HG02678 (cell line): ENCODE measurements at regions not wholly inside any gene's neighbourhood (a gene's known extent, or its start where the extent isn't known, plus 50 kb on each side); places are given as distances from the start of the nearest gene placed in this dataset.

ENCODE experiments used
- ATAC-seq: cut with Tn5 transposase; IDR thresholded peaks from one replicate; pipeline ENCODE4 v1.9.1; 2021; ENCODE audit warnings: mild to moderate bottlenecking, moderate library complexity; ENCODE audit not compliant: unreplicated experiment

DNA sequence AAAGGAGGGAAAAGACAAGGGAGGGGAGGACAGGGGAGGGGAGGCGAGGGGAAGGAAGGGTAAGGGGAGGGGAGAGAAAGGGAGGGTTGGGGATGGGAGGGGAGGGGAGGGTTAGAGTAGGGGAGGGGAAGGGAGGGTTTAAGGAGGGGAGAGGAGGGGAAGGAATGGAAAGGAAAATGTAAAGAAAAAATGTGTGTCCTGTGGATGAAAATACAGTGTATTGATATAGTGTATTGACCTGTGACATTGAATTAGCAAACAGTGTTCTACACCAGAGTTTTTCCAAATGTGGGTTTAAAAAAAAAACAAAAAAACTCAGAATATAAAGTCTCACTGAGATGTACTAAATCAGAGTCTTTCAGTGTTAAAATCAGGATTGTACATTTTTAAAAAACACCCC is 1279.8 kb upstream of the ADGRL2 start:
- no peak for ATAC-seq

DNA sequence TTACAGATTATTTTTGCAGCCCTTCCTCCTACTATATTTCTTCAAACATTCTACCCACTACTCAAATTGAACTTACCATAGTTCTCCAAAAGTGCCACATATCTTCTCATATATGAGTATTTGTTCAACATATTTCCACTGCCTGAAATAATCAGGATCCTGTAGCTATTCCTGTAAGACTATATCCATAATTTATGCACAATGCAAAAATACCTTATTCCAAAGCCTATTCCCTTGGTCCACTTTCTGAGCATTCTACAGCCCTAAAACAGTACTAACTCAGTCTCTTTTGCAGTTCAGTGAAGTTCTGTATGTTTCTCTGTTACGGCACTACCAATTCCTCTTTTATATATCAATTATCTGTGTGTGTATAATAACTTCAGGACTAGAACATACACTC is 1283.7 kb upstream of the ADGRL2 start:
- no peak for ATAC-seq

DNA sequence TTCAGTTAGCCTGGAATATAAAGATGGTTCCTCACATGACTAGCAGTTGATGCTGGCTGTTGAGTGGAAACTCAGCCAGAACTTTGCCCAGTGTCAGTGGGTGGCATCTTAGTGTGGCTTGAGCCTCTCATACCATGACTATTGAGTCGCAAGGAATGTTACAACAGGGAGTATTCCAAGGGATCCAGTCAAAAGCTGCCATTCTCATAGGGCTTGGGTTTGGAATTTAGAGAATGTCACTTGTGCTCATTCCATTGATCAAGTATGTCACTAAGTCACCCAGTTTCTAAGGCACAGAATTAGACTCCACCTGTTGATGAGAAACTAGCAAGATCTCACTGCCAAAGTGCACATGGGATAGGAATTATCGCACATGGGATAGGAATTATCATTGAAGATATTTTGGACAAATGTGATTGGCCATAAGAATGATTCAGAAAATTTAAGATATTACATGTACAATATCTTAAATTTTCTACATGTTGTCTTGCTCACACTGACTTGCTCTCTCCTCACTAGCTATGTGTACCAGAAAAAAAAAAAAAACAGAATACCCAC is 1290.7 kb upstream of the ADGRL2 start:
- ATAC-seq, result no peak

DNA sequence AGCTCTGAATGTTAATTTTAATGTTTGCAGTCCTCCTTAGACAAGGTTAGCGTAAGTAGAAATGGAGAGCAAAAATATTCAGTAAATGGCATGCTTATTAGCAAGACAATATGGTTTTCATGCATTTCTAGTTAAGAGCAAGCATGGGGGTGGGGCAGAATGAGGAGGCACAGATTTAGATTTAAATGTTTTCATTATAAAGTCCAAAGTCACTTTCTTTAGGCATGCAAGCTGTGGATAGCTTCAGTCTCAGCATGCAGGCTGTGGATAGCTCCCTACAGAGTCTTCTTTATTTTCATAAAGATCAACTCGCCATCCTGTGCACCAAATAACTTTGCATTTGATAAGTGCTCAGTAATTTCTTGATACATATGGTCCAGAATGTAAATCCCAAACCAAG is 1294.5 kb upstream of the ADGRL2 start:
- ATAC-seq, result no peak

DNA sequence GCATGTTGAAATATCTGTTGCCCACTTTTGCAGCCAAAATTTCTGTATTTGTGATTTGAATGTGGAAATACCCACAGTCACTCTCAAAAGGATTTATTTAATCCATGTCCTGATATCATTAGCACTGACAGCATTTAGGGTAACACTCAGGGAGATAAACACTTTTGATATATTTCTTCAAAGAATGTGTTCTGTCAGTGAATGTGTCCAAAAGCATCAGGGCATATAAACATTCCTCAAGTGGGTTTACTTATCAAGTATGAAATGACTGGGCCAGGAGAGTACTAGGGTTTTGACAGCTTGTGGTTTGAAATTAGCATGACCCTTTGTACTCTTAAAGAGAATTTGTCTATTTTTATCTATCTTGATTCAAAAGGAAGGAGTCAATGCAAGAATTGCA is 1302.1 kb upstream of the ADGRL2 start:
- ATAC-seq, result no peak

DNA sequence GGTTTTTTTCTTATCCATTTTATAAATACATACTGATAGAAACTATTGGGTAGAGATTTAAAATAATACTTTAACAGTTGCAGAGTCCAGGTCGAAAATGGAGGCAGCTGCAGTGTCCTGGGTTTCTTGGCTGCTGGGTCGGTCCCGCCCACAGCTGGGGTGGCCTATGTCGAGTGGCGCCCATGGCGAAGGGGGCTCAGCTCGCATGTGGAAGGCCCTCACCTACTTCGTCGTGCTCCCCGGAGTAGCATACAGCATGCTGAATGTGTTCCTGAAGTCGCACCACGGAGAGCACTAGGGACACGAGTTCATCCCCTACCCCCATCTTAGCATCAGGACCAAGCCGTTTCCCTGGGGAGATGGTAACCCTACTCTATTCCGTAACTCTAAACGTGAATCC is 1304.9 kb upstream of the ADGRL2 start:
- ATAC-seq, result no peak

DNA sequence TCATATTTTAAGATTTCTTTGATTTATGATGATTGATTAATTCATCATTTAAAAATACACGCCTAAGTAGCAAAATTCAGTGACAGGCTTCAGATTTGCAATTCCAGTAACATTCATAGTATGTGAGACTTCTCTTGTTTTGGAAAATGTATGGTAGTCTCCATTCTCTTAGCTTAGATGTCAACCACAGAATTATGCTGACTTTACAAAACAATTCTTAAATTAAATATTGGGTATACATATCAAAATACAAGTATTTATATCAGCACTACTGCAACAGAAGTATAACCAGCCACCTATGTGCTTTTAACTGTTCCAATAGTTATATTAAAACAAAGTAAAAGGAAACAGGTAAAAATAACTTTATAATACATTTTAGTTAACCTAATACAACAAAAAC is 1328.6 kb upstream of the ADGRL2 start:
- ATAC-seq, result no peak

DNA sequence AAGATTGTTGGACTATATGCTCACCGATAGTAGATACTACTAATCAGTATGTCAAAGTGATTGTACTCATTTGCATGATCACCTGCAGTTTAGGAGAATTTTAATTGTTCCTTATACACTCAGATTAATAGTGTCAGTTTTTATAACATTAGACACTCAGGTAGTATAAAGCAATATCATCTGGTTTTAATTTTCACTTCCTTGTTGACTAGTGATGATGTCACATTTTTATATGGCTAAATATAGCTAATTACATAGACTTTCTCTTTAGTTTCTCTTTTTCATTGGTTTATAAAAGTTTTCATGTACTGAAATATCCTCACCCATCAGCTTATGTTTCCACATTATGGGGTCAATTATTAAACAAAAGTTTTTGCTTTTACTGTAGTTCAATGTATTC is 1332.4 kb upstream of the ADGRL2 start:
- ATAC-seq, result no peak

DNA sequence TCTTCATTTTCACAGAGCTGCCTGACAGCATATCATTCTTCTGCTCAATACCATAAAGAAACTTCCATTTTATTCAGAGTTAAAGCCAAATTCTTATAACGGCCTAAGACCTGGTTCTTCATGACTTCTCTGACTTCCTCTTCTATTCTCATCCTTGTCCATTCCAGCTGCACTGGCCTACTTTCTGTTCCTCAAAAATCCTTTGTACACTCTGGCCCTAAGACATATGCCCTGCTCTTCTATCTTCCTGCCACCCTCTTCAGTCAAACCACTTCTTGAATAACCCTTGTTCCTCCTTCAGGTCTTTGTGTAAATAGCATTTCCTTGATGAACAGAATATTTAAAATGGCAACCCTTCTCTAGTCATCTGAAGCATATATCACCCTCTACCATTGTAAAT is 1338.7 kb upstream of the ADGRL2 start:
- no peak for ATAC-seq

DNA sequence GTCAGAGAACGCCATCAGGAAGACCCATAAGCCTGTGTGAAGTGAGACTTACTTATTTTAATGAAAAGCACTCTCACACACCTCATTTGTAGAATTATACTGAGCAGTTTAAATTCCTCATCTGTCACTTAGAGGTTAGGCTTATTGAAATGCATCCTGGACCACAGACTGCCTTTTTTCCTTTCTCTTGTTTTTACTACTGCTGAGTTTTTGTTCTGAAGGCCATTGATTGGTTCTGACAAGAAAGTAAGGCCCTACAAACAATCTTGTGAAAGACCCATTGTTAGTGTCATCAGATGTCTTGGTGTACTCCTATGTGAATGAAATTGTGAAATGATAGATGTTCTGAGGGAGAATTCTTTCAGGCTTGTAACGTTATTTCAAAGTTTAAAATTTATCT is 1343.3 kb upstream of the ADGRL2 start:
- no peak for ATAC-seq

DNA sequence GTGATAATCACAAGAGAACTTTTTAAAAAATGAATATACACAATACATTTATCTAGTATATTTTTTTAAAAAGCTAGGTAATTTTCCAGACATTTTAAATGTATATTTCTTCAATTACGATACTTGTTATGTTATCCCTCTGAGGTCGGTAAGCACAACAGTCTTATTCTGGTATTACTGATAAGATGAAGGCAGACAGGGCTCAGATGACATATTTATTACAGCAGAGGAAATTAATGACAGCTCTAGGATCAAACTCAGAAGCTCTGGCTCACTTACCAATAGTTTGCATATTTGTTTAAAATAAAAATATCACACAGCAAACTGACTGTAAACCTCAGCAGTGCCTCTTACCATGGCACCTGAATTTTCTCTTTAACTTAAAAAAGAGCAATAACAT is 1347.0 kb upstream of the ADGRL2 start:
- ATAC-seq, result no peak

DNA sequence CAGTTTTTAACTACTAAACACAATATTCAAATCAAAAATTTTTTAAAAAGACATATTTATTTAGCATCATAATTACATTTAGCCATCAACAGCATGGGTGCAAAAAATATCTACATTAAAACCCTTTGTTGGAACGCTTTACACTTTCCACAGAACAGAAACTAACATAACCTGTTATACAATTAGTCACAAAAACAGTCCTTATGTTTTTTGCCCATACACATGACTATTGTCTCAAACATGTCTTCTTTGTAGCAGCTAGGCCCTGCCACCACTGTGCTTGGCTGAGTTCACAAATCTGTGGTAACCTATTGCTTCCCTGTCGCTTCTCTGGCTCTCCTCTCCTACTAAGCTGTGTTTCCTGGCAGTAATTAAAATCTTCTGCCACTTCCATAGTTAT is 1350.0 kb upstream of the ADGRL2 start:
- ATAC-seq, result no peak

DNA sequence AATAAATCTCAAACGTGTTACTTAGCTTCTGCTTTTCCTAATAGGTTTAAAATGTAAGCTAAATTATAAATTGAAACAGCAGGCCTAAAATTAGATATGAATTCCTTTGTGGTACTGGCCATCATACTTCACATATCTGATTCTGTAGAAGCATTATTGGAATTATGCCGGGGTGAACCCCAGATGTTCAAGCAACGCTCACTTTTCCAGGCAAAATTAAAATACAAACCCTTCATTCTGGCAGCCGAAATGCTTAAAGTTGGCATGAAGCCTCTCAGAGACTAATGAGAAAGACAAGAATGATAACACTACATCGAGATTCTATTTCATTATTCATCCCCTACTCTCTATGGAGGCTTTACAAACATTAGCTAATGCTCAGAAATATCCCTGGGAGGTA is 1352.7 kb upstream of the ADGRL2 start:
- ATAC-seq, result no peak

DNA sequence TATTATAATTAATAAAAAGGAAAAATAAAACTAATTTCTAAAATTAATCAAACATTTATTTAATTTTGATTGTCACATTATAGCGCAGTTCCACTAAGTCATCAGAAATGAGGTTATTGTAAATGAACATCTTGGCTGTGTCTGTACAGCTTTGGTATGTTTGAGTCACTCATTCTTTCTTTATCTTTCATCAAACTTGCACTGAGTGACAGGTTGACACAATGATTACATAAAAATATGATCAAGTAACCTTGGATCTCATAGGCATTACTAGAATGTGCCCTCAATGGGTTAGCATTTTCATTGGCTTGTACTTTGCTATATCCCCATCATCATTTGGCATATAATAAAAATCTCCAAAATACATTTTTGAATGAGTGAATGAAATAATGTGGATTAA is 1353.2 kb upstream of the ADGRL2 start:
- no peak for ATAC-seq

DNA sequence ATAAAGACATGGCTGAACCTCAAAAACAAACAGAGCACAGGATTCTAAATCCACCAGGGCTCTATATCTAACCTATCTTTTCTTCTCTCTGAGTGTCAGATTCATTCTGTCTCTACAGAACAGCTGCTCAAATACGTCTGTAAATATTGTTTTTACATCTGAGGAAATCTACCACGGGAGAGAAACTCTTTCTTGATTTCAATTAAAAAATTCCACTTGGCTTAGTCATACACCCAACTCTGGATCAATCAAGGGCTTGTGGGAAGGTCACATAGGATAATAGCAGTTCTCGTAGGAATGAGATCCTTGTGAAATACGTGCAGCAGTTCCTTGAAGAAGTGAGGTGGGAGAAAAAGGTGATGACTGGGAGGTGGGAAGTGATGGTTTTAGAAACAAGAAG is 1355.7 kb upstream of the ADGRL2 start:
- ATAC-seq, result no peak

DNA sequence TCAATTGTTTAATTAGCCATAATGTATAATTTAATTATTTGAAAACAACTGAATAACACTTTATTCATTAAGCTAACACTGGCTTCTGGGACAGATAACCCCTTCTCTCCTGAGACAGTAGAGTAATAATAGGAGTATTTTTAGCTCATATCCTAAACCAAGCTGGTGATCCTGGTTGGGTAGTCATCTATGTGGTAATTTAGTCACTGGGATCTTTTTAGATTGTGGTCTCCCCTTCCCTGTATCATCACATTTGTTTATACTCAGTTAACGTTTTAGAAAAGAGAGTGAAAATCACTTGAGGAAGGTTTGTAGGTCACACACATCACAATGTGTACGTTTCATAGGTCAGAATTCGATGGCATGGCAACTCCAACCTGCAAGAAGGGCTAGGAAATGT is 1356.6 kb upstream of the ADGRL2 start:
- ATAC-seq, result no peak

DNA sequence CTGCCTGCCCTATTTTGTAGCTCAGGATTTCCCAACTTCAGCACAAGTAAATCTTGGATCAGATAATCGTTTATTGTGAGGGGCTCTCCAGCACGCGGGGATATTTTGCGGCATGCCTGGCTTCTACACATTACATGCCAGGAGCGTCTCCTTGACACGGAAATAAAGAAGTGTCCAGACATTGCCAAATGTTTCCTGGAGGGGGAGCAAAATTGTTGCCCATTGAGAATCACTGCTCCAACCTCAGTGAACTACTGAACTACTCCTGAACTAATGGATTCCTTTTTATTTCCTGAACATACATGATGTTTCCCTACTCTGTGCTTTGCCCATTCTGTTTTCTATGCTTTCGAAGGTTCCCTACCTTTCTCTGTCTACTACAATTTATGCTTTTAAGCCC is 1359.1 kb upstream of the ADGRL2 start:
- no peak for ATAC-seq

DNA sequence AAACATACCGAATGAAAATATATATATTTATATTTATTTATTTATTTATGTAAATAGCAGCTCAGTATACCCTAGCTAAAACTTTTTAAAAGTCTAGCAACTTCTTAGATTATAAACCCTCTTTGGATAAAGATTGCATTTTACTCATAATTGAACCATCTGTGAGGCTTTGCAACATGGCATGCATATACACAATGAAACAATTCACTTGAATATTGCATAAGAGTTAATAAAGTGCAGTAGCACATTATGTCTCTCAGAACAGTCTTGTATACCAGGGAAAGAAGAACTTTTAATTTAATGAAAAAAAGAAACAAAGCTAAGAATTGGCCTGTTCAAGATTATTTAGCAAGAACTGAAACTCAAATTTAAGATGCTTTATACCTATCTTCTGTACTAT is 1363.9 kb upstream of the ADGRL2 start:
- no peak for ATAC-seq

DNA sequence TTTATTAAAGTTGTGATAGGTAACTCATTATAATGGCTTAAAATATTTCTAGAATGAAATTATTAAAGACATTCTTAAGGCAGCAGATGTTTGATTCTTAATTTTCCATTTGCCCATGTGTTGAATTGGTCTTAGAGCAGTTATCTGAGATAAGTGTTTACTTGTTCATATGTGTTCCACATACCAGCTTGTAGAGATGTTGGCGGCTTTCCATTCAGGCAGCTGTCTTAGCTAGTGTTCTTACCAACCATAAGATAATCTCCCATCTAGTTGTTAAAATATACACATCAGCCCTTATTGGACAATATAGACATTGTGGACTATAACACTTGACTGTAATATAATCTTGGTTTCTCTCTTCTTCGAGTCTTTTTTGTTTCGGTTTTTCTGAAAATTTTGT is 1372.9 kb upstream of the ADGRL2 start:
- no peak for ATAC-seq

DNA sequence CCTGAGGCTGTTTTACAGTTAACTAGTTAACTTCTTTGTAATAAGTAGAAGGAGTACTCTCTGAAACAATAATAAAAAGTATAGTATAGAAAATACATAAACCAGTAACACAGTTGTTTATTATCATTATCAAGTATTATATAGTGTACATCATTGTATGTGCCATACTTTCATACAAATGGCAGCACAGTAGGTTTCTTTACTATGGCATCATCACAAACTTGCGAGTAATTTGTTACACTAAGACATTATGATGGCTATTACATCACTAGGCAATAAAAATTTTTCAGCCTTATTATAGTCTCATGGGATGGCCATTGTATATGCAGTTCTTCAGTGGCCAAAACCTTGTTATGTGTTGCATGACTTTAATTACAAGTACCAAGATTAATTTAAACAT is 1376.5 kb upstream of the ADGRL2 start:
- no peak for ATAC-seq

DNA sequence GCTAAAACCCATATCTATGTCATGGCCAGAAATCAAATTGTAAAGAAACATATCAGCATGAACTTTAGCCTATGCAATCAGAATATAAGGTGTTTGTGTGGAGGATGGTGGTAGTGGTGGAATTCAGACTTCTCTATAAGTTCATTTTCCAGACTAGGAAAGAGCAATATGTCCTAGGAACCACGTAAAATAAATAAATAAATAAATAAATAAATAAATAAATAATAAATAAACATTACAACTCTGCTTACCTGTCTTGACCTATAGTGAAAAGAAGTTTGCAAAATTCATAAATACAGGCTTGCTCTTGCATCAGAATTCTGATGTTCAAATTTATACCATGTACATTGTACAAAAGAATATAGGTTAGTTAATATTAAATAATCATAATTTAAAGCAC is 1382.6 kb upstream of the ADGRL2 start:
- ATAC-seq, result no peak

DNA sequence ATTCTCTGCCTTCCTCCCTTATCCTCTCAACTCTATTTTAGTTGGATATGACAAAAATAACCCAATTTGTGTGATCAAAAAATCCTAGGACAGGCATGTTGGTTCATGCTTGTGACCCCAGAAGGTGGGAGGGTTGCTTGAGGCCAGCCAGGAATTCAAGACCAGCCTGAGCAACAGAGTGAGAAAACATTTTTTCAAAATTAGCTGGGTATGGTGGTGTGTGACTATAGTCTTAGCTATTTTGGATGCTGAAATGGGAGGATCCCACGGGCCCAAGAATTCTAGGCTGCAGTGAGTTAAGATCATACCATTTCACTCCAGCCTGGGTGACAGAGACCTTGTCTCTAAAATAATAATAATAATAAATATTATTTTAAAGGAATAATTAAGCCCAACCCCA is 1383.1 kb upstream of the ADGRL2 start:
- no peak for ATAC-seq

DNA sequence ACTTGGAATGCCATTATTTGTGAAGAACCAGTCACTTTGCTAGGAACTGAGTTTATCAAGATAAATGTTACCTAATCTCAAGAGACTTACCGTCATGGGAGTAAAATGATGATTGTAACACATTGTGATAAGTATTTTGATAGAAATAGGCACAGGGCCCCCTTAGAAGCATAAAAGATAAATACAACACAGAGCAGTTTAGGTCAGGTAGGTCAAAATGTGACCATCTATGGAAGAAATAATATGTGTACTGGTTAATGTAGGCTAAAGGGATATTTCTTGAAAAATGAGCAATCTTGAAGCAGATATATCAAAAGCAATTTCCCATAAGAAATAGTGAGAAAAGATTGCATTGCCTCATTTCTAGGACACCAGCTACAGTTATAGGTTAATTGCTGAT is 1386.8 kb upstream of the ADGRL2 start:
- no peak for ATAC-seq

DNA sequence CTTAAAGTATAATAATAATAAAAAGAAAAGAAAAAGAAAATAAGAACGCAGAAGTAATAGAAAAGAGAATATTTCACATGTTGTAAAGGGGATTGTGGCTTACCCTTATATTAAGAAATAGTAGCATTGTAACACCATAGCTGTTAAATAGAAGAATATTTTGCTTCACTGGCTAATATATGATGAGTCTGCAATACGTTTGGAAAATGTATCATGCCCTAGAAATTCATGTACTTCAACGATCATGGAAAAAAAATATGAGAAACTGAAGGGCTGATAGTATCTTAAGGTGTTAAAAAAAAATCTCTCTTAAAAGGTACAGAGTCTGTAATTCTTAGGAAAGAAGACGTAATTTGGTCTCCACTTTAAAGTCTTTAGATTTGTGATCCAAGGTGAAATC is 1390.5 kb upstream of the ADGRL2 start:
- ATAC-seq, result no peak
